COR-L47 (cell line): ENCODE measurements at regions not wholly inside any gene's neighbourhood (a gene's known extent, or its start where the extent isn't known, plus 50 kb on each side); places are given as distances from the start of the nearest gene placed in this dataset.

ENCODE experiments used
- DNase-seq: peaks from one replicate; lab custom pipeline; 2025; lab: John Stamatoyannopoulos, UW

GRCh38 chr10:118246332-118247295, 95.5 kb downstream of the FAM204A start:
- DNase-seq = no peak

DNA sequence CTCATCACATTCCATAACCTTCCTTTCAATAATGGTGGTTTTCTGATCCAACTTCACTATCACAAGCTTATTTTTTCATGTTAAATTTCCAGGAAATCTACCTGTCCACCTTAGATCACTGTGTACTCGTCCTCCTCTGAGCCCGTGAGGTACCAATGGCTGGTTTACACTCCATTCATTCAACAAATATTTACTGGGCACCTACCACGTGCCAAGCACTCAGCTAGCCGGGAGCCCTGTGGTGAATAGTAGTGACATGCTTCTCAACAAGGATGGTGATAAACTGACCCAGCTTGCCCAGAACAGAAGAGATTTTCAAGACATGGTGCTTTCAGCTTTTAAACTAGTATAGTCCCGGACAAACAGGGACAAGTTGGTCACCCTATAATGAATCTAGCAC, 98.2 kb downstream of the FAM204A start:
- DNase-seq = no peak

- peak; percentile 51 for DNase-seq
Measured at GRCh38 chr10:118241229-118242137, 100.6 kb downstream of the FAM204A start.

- DNase-seq = no peak
Measured at GRCh38 chr10:118239236-118239630, 102.9 kb downstream of the FAM204A start.

- no peak for DNase-seq
Measured at GRCh38 chr10:118238573-118239235, 103.4 kb downstream of the FAM204A start.

- DNase-seq = no peak
Measured at GRCh38 chr10:118237930-118238329, 104.2 kb downstream of the FAM204A start.

- no peak for DNase-seq
Measured at GRCh38 chr10:118234683-118235082, 107.4 kb downstream of the FAM204A start.

- no peak for DNase-seq
Measured at GRCh38 chr10:118220346-118220850, 121.7 kb downstream of the FAM204A start.

DNA sequence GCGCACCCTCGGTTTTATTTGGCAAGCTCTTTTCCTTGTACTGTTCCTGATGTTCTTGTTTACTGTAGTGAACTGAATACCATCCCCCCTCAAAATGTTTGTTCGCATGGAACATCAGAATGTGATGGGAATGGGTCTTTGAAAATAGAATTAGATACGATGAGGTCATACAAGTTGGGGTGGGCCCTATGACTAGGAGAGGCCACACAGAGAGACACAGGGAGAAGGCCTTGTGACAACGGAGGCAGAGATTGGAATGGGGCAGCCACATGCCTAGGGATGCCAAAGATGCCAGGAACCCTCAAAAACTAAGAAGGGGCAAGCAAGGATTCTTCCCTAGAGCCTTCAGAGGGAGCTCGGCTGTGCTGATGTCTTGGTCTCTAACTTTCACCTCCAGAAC, 123.6 kb downstream of the FAM204A start:
- DNase-seq = no peak

- no peak for DNase-seq
Measured at GRCh38 chr10:118216571-118217170, 125.5 kb downstream of the FAM204A start.

- no peak for DNase-seq
Measured at GRCh38 chr10:118216020-118216419, 126.1 kb downstream of the FAM204A start.

- no peak for DNase-seq
Measured at GRCh38 chr10:118214776-118215175, 127.3 kb downstream of the FAM204A start.

GRCh38 chr10:118213436-118213835, 128.7 kb downstream of the FAM204A start:
- no peak for DNase-seq

GRCh38 chr10:118210276-118210675, 131.8 kb downstream of the FAM204A start:
- no peak for DNase-seq

DNA sequence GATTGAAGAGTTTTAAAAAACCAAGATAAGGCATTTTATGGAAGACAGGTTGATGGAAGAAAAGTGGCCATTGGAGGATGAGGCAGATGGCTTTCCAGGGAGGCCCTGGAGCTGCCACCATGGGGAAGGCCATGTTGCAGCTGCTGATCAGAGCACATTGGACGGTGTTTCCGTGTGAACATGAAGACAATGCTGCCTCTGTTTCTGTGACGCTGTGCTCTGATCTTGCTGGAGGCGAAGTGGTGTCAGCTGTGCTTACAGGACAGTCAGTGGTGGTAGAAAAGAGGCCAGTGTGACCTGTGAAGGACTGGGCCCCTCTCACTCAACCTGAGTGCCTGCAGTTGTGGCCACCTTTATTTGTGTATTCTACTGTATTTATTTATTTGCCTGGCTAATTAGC, 132.9 kb downstream of the FAM204A start:
- no peak for DNase-seq

- DNase-seq = no peak
Measured at GRCh38 chr10:118207470-118208007, 134.6 kb downstream of the FAM204A start.

DNA sequence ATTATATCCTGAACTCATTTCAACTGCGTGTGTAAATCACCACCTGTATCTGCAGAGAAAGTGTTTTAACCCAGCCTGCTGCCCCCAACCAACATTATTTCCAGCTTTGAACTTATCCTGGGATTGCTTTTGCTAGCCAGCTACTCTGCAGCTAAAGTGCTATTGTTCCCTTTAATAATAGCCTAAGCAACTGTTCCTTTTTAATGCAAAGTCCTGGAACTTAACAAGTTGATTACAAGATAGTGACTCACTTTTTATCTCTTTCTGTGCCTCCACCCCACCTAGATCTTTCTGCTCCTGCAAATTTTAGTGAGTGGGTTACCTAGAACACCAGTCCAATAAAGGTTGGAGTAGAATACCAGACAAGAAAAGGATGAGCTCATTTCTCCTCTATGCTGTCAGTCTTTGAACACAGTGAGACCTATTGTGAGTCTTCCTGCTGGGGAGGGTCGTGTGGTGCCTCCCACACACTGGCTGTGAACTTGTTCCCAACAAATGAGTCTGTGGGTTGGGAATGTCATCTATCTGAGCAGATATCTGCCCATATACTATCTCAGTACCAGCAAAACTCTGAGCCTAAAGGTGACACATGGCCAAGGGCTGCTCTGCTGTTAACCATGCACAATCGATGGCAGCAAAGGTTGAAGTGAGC, 137.7 kb downstream of the FAM204A start:
- no peak for DNase-seq

DNA sequence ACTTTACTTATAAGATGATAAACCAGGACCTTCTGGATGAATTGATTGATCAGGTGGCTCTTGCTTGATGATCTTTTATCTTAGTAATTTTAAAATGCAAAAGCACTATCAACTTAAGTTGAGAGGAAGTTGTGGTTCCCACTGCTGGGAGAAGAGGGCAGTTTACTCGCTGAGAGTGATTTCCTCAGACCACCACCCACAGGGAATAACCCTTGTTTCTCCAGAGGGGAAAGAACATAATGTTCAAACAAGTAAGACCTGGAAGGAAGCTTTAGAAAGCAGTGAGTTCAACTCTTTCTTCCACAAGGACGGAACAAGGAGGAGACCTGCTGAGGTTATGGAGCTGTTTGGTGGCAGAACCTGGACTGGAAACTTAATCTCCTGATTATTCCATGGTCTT, 138.7 kb downstream of the FAM204A start:
- DNase-seq = no peak

GRCh38 chr10:118195729-118196128, 146.4 kb downstream of the FAM204A start:
- no peak for DNase-seq

- DNase-seq = no peak
Measured at GRCh38 chr10:118193642-118194041, 146.9 kb upstream of the RAB11FIP2 start.

DNA sequence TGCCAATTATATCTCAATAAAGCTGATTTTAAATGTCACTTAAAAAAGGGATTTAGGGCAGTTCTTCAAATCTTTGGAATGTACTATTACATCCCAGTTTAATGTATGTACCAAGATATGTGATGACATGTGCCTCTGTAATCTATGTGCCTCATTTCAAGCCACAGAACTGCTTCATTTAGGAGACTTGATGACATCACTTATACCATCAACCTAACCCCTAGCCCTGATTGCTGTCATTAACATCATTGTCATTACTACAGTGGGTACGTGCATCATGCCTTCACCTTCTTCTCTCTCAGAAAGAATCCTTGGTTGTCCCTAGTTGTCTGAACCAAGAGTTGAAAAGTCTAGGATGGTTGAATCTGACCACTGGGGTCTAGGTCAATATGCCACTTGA, 134.3 kb upstream of the RAB11FIP2 start:
- no peak for DNase-seq
